ENCODE measurements at regions not wholly inside any gene's neighbourhood (a gene's known extent, or its start where the extent isn't known, plus 50 kb on each side); places are given as distances from the start of the nearest gene placed in this dataset.

DNA sequence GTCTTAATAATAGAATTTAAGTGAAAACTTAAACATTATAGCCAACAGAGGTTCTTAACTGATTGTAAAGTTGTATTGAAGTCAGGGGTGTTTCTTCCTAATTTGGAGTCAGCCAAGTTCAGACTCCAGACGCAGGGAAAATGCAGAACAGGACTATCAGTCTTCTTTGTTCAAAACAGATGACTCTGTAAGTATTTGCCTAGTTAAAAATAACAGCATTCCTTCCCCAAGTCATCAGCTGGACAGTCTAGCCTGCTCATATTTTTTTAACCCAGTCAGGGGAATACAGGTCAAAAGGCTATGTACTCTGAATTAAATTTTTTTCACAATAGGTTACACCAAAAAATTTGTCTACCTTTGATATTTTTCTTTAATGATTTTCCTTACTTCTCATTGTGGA lies 73.8 kb upstream of the DCLK2 start:
- peaks cover 31% of the 10 kb centered on the region for H3K4me1 Mint-ChIP-seq (ENCODE audit: unreplicated experiment)

DNA sequence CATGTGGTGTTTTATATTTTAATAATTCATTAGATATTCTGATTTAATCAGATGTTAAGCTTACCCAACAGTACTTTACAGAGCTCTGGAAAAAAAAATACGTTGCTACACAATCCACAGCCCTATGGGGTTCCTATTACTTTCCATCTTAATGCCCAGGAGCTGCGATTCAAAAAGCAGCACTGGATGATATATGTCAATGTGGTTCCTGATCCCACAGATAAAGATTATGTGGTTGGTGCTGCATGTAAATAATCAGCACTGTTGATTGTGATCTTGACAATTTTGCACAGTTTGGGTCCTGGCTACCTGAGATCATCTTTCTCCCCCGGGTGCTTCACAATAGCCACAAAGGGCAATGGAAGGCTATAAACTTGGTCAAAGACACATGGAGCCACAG lies 72.7 kb upstream of the DCLK2 start:
- Mint-ChIP-seq H3K4me3 (no peak overlapping the region), H3K27me3 (no peaks in the 10 kb centered on the region), H3K27ac (no peak overlapping the region), H3K9me3 (no peaks in the 10 kb centered on the region), H3K4me1 (ENCODE audit: unreplicated experiment) (peaks cover 23% of the 10 kb centered on the region), H3K36me3 (no peaks in the 10 kb centered on the region)
- no peak for TF ChIP-seq CTCF (conservative IDR thresholded peaks at IDR 0.05)
- DNase-seq (ENCODE audit: extremely low spot score, unreplicated experiment) = no peak

More for the DNA sequence above, 73.8 kb upstream of the DCLK2 start:
- no peak for TF ChIP-seq CTCF (conservative IDR thresholded peaks at IDR 0.05)
- DNase-seq (ENCODE audit: extremely low spot score, unreplicated experiment) = no peak
- Mint-ChIP-seq H3K27me3 (no peaks in the 10 kb centered on the region), H3K4me3 (no peak overlapping the region), H3K9me3 (no peaks in the 10 kb centered on the region), H3K36me3 (no peaks in the 10 kb centered on the region), H3K27ac (no peak overlapping the region)

GRCh38 chr4:150006197-150006596 lies 72.0 kb upstream of the DCLK2 start:
- TF ChIP-seq CTCF (conservative IDR thresholded peaks at IDR 0.05) = no peak
- H3K4me3 Mint-ChIP-seq = no peak overlapping the region
- no peak overlapping the region for H3K27ac Mint-ChIP-seq
- H3K36me3 Mint-ChIP-seq = no peaks in the 10 kb centered on the region
- H3K4me1 Mint-ChIP-seq (ENCODE audit: unreplicated experiment) = peaks cover 23% of the 10 kb centered on the region
- no peak for DNase-seq (ENCODE audit: extremely low spot score, unreplicated experiment)
- H3K9me3 Mint-ChIP-seq = no peaks in the 10 kb centered on the region
- no peaks in the 10 kb centered on the region for H3K27me3 Mint-ChIP-seq

DNA sequence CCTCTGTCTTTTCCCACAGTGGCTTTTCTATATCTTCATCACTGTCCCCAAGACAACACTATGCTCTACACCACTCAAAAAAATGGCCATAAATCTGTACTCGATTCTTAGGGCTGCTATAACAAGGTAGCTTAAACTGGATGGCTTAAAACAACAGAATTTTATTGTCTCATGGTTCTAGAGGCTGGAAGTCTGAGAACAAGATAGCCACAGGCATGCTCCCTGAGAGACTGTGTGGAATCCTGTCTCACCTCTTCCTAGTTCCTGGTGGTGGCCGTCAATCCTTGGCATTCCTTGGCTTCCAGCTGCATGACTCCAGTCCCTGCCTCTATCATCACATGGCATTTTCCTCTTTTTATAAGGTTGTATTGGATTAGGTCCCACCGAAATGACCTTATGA lies 70.7 kb upstream of the DCLK2 start:
- TF ChIP-seq CTCF (conservative IDR thresholded peaks at IDR 0.05) = no peak
- no peaks in the 10 kb centered on the region for H3K9me3 Mint-ChIP-seq
- DNase-seq (ENCODE audit: extremely low spot score, unreplicated experiment) = no peak
- H3K27ac Mint-ChIP-seq = no peak overlapping the region
- no peak overlapping the region for H3K4me3 Mint-ChIP-seq
- H3K36me3 Mint-ChIP-seq = no peaks in the 10 kb centered on the region
- H3K27me3 Mint-ChIP-seq = no peaks in the 10 kb centered on the region
- peaks cover 23% of the 10 kb centered on the region for H3K4me1 Mint-ChIP-seq (ENCODE audit: unreplicated experiment)

DNA sequence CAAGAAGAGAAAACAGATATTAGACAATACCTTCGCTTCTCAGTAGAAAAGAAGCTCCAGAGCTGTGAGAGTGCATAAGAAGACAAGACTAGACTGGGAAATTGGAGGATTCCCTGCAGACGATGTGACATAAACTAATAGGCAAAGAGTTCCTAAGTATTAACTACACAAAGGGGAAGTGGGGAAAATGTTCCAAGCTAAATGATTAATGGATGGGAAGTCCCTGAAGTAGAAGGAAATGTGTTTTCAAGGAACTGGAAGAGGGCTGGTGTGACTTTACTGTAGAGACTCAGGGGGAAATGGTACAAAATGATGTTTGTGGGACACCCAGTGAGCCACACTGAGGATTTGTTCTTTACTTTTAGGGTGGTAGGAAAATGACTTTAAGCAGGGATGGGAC lies 69.7 kb upstream of the DCLK2 start:
- no peaks in the 10 kb centered on the region for H3K27me3 Mint-ChIP-seq
- no peak for TF ChIP-seq CTCF (conservative IDR thresholded peaks at IDR 0.05)
- no peak for DNase-seq (ENCODE audit: extremely low spot score, unreplicated experiment)
- no peak overlapping the region for H3K27ac Mint-ChIP-seq
- H3K4me1 Mint-ChIP-seq (ENCODE audit: unreplicated experiment) = peaks cover 23% of the 10 kb centered on the region
- H3K4me3 Mint-ChIP-seq = no peak overlapping the region
- no peaks in the 10 kb centered on the region for H3K9me3 Mint-ChIP-seq
- no peaks in the 10 kb centered on the region for H3K36me3 Mint-ChIP-seq

DNA sequence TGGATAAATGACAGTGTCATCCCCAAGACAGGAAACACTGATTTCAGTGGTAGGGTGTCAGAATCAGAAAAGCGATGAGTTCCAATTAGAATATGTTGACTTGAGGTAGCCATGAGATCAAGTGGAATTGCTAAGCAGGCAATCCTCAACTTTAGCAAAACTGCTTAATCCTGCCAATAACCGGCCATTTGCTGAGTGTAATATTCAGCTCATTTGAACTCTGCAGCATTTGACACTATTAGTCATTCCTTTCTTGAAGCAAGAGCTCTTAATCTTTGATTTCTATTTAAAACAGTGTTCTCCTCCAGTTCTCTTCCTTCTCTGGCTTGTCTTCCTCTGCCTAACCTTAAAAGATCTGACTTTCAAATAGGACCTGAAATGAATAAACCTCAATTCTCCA lies 68.7 kb upstream of the DCLK2 start:
- no peaks in the 10 kb centered on the region for H3K27me3 Mint-ChIP-seq
- H3K27ac Mint-ChIP-seq = no peak overlapping the region
- no peak overlapping the region for H3K4me3 Mint-ChIP-seq
- no peak for DNase-seq (ENCODE audit: extremely low spot score, unreplicated experiment)
- no peaks in the 10 kb centered on the region for H3K9me3 Mint-ChIP-seq
- no peak for TF ChIP-seq CTCF (conservative IDR thresholded peaks at IDR 0.05)
- H3K36me3 Mint-ChIP-seq = no peaks in the 10 kb centered on the region
- H3K4me1 Mint-ChIP-seq (ENCODE audit: unreplicated experiment) = peaks cover 22% of the 10 kb centered on the region

All from type B pancreatic cell (in vitro differentiated cells).